Posterior vena cava (tissue), 2 donors: ENCODE measurements at regions not wholly inside any gene's neighbourhood (a gene's known extent, or its start where the extent isn't known, plus 50 kb on each side); places are given as distances from the start of the nearest gene placed in this dataset.

Source experiments
- DNase-seq: peaks from one replicate; pipeline ENCODE4 v3.0.0-alpha.2; 2020; ENCODE audit warnings: low spot score
- intact Hi-C, 2 donors: fragments of 100-400 bp; cut with DNase I; formaldehyde crosslinking; loops; one replicate each; pipeline versions ENCODE4 v1.14.1 to v1.14.2; 2022 to 2023
- donor health status: DM: yes; HTN: yes; CAD: no.
- donor health status: DM: yes; HTN: yes; CAD: no.

DNA sequence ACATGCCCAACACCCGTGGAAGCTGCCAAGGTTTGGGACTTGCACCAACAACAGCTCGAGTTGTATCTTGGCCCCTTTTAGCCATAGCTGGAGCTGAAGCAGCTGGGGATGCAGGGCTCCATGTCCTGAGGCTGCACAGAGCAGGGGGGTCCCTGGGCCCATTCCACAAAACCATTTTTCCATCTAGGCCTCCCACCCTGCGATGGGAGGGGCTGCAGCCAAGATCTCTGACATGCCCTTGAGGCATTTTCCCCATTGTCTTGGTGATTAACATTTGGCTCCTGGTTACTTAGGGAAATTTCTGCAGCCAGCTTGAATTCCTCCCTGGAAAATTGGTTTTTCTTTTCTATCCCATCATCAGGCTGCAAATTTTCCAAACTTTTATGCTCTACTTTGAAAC lies 637.8 kb upstream of the VSTM2A start:
- intact Hi-C loops = no loop called here
- DNase-seq = no peak

- intact Hi-C loops = no loop called here
- DNase-seq = no peak
Measured at GRCh38 chr7:53917637-53918036, 624.5 kb upstream of the VSTM2A start.

DNA sequence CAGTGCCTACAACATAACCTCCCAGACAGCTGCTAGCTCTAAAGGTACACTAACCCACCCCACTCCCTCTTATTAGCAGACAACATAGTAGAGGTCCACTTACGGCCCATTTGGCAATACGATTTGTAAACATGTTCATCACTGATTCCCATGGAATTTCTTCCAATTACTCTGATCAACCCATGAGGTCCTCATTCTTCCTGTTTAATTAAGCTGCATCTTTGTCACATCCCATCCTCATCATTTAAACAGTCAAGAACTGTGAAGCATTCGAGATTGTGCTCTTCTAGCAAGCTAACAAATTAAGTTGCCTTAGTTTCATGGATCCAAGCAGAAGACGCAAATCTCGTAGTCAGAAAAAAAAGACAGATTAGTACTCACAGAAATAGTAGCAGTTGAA lies 622.2 kb upstream of the VSTM2A start:
- no peak for DNase-seq
- intact Hi-C loops = no loop called here

DNA sequence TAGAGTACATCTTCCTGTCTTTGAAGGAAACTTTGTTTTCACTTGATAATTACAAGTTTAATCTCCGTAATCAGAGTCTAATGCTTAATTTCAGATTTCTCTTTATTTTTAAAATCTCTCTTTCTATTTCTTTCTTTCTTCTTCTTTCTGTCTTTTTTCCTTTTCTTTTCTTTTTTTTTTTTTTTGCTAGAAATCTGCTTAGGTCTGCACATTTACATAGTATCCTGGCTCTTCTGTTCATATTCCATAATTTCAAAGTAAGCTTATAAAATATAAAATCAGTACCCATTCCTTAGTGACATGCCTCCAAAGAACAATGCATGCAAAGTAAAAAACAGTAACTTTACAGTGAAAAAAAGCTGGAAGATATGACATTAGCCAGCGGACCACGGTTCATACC lies 601.7 kb upstream of the VSTM2A start:
- intact Hi-C loops = no loop called here
- DNase-seq = no peak

GRCh38 chr7:53947732-53948131 lies 594.4 kb upstream of the VSTM2A start:
- intact Hi-C loops = no loop called here
- DNase-seq = no peak

DNA sequence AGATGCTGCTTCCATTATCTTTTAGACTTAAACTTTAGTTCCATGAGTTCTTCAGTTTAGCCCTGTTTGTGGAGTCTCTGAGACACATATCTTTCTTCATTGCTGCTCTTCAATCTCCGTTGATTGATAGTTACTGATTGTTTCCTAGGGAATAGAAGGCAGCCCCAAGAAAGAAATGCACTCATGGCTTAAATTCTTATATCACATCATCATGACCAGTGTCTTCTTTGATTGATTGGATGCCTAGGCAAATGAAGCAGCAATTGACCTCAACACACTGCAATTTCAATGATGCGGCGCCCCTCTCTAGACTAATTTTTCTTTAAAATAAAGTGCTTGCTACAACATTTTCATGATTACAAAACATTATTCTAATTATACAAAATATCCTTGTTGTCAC lies 576.5 kb upstream of the VSTM2A start:
- no peak for DNase-seq
- intact Hi-C loops = no loop called here

- intact Hi-C loops = no loop called here
- DNase-seq = no peak
Measured at GRCh38 chr7:53983480-53983879, 558.7 kb upstream of the VSTM2A start.

DNA sequence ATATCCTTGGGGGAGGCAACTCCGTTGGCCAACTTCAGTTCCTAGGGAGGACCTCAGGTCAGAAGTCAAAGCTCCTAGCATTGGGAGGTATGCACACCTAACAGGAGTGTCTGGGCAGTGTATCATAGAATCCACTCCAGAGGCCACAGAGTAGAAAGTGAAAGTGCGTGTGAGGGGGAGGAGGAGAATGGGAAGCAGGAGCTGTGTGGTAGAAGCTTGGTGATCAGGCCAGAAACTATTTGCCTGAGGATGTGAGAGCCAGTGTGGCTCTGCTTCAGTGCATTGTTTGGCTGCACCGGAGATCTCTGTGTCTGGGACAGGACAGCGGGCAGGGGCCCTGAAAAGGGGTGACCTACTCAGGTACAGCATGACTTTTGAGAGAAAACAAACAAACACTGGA lies 557.4 kb upstream of the VSTM2A start:
- intact Hi-C loops = no loop called here
- no peak for DNase-seq

GRCh38 chr7:53988376-53988775 lies 553.8 kb upstream of the VSTM2A start:
- intact Hi-C loops = no loop called here
- no peak for DNase-seq

DNA sequence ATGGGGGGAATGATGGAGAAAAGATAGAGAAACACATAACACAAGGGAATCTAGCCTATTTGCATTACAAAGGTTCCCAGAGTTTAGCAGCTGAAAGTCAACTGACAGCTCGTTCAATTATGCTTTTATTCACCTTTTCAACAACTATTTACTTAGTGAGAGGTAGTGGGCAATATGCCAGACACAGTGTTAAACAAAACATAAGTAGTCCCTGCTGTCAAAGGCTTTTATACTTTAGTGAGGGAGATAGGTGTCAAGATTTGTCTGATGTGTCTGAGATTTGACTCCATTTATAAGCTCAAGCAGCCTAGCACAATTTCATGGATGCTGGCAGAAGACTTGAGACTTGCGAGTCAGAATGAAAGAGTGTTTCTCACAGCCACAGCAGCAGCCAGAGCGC lies 549.0 kb upstream of the VSTM2A start:
- intact Hi-C loops = no loop called here

DNA sequence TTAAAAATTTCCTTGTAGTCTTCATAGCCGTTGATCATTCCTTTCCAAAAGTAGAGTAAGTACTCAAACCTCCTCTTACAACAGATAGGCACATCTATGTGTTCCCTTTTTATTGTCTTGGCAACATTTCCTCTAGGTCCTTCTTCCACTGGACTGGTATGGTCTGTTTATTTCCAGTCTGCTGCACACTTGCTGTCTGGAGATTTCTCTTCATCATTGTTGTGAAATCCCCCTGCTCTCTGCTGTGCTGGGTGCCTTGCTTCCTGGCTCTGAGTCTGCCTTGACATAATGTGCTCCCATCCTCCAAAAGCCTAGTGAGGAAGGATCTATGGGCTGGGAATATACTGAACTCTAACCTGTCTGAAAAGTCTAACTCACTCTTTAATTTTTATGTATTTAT lies 545.3 kb upstream of the VSTM2A start:
- intact Hi-C loops = no loop called here
- no peak for DNase-seq

More for the DNA sequence above, 549.0 kb upstream of the VSTM2A start:
- no peak for DNase-seq

DNA sequence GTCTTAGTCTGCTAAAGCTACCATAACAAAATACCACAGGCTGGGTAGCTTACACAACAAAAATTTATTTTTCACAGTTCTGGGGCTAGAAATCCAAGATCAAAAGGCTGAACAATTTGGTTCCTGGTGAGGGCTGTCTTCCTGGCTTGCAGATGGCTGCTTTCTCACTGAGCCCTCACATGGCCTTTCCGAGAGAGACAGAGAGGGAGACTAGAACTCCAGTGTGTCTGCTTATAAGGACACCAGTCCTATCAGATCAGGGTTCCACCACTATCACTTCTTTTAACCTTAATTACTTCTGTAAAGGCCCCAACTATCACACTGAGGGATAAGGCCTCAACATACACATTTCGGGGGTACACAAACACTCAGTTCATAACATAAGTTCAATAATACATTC lies 527.4 kb upstream of the VSTM2A start:
- DNase-seq = no peak
- intact Hi-C loops = no loop called here

GRCh38 chr7:54015251-54015650 lies 526.9 kb upstream of the VSTM2A start:
- no peak for DNase-seq
- intact Hi-C loops = no loop called here

DNA sequence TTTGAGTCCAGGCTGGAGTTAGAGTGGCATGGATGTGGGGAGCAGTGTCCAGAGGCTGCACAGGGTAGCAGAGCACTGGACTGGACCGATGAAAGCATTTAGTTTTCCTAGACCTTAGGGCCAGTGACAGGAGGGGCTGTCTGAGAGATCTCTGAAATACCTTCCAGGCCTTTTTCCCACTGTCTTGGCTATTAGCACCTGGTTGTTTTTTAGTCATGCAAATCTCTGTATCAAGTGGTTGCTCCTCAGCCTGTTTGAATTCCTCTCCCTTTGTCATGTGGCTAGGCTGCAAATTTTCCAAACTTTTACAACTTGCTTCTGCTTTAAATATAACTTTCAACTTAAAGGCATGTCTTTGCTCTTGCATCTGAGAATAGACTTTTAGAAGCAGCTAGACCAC lies 504.3 kb upstream of the VSTM2A start:
- intact Hi-C loops = no loop called here

GRCh38 chr7:54060643-54061042 lies 481.5 kb upstream of the VSTM2A start:
- intact Hi-C loops = no loop called here
- no peak for DNase-seq

More for the DNA sequence above, 504.3 kb upstream of the VSTM2A start:
- no peak for DNase-seq

GRCh38 chr7:54066643-54067042 lies 475.5 kb upstream of the VSTM2A start:
- intact Hi-C loops = no loop called here
- DNase-seq = no peak

DNA sequence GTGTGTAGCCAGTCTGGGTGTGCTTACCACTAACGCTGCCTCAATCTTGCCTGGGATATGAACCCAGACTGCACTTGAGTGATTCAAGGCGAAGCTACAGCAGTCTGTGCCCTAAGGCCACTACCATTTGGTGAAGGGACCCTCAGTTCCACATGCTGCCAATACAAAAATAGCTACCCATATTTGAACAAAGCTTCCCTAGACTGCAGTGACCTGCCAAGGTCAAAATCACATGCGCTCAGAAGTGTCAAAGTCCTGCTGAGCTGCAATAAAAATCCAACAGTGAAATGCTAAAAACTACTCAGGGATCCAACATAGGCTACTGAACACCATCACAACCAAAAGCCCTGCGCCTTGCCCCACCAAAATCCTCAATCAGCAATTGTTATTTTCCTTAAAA lies 472.3 kb upstream of the VSTM2A start:
- intact Hi-C loops = no loop called here
- no peak for DNase-seq

- DNase-seq = no peak
- intact Hi-C loops = no loop called here
Measured at GRCh38 chr7:54072710-54073109, 469.5 kb upstream of the VSTM2A start.

- DNase-seq = no peak
- intact Hi-C loops = no loop called here
Measured at GRCh38 chr7:54076616-54077015, 465.6 kb upstream of the VSTM2A start.

DNA sequence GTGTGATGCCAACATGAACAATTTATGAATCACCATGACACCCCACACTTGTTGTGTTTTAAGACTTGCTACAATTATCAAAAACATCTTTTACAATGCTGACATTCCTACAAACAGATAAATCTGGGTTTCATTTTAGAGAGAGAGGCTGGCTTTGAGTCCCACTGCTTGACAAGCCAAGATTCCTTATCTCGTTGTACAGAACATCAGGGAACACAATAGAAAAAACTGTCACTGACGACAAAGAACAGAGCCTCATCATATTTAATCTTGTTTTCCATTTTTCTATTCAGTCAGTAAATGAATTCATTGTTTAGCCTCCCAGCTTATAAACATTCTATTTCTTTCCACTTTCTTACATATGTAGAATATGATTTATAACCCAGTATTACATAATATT lies 461.6 kb upstream of the VSTM2A start:
- intact Hi-C loops = no loop called here
- DNase-seq = no peak

- intact Hi-C loops = no loop called here
- no peak for DNase-seq
Measured at GRCh38 chr7:54080971-54081370, 461.2 kb upstream of the VSTM2A start.

DNA sequence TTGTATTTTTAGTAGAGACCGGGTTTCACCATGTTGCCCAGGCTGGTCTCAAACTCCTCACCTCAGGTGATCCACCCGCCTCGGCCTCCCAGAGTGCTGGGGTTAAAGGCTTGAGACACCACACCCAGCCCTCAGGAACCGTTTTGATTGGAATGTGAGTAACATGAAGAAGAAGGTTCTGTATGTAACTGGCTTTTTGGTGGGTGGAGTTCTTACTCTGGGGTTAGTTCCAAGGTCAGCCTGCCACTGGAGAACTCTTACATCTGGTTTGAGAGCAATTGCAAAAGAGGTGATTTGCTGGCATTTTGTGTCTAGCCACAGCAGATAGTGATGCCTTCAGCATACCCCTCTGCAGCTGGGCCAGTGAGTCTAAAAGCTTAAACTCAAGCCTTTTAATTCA lies 457.8 kb upstream of the VSTM2A start:
- DNase-seq = no peak
- intact Hi-C loops = no loop called here
